Heart left ventricle (tissue), 16 donors: ENCODE measurements at regions not wholly inside any gene's neighbourhood (a gene's known extent, or its start where the extent isn't known, plus 50 kb on each side); places are given as distances from the start of the nearest gene placed in this dataset.

Experiments
- ATAC-seq, 4 donors: fragments of 200-7000 bp; cut with Tn5 transposase; one replicate each; pipeline ENCODE4 v1.9.1; 2020 to 2022; ENCODE audit warnings: moderate library complexity in 4 of 4, mild to moderate bottlenecking in 3 of 4, moderate number of reproducible peaks in 1 of 4
- DNase-seq, 5 donors: peaks; one replicate each; pipeline ENCODE4 v3.0.0-alpha.2; 2020
- H3K27ac ChIP-seq, 12 donors: fragments of 200-600 bp; sonication (generic) in 4 of 12; one replicate each; pipeline versions ENCODE4 v1.5.0 to v1.8.0; 2016 to 2022; ENCODE audit warnings: mild to moderate bottlenecking in 2 of 12
- H3K27me3 ChIP-seq, 9 donors: fragments of 200-600 bp; sonication (generic) in 2 of 9; one replicate each; pipeline versions ENCODE4 v1.5.1 to v1.8.0; 2016 to 2022; ENCODE audit warnings: mild to moderate bottlenecking in 3 of 9
- H3K36me3 ChIP-seq, 9 donors: fragments of 200-600 bp; sonication (generic) in 2 of 9; one replicate each; pipeline versions ENCODE4 v1.5.0 to v1.8.0; 2018 to 2022; ENCODE audit warnings: mild to moderate bottlenecking in 2 of 9
- H3K4me1 ChIP-seq, 12 donors: fragments of 200-600 bp; sonication (generic) in 4 of 12; one replicate each; pipeline versions ENCODE4 v1.5.0 to v1.8.0; 2016 to 2022; ENCODE audit warnings: mild to moderate bottlenecking in 3 of 12
- H3K4me3 ChIP-seq, 12 donors: fragments of 200-600 bp; sonication (generic) in 4 of 12; one replicate each; pipeline versions ENCODE4 v1.5.0 to v1.8.0; 2017 to 2022; ENCODE audit warnings: mild to moderate bottlenecking in 9 of 12, moderate library complexity in 4 of 12
- H3K9me3 ChIP-seq, 12 donors: fragments of 200-600 bp; sonication (generic) in 4 of 12; one replicate each; pipeline versions ENCODE4 v1.5.0 to v1.8.0; 2016 to 2022; ENCODE audit warnings: mild to moderate bottlenecking in 1 of 12
- POLR2A ChIP-seq, 2 donors: fragments of 450-650 bp; IDR thresholded peaks; one replicate each; pipeline ENCODE4 v1.6.1; 2017; ENCODE audit warnings: antibody characterized with exemption in 2 of 2, mild to moderate bottlenecking in 2 of 2, moderate library complexity in 2 of 2
- WGBS, 4 donors: extraction: QIAGEN DNeasy Blood & Tissue Kit in 2 of 4; methylation state at CpG; one replicate each; pipeline versions ENCODE4 v1.1.5 to v1.1.7; 2013 to 2018; 5-methylcytosine and 5-hydroxymethylcytosine counted together
- intact Hi-C, 10 donors: fragments of 100-400 bp; cut with DNase I; formaldehyde crosslinking; loops; one replicate each; pipeline versions ENCODE4 v1.11.1 to v1.14.2; 2022
- TF ChIP-seq, protein P1 (sequence below), 12 donors: fragments of 200-600 bp; sonication (generic) in 4 of 12; IDR thresholded peaks; one replicate each; pipeline versions ENCODE4 v1.5.0 to v1.8.0; 2018 to 2022; ENCODE audit warnings: antibody characterized with exemption in 12 of 12, mild to moderate bottlenecking in 5 of 12
- donor health status: ischemic (EF 13 %, LVEDD 7.1; RV severe dilation, severe dysfunction).
- donor health status: healthy with polysubstance abuse.
- donor health status: DM: no; HTN: yes; CAD: no.
- donor health status: DM: no; HTN: no; CAD: no.
- donor health status: ischemic (EF 25% LVEDD 6.9; RV normal size, moderate dysfunction).
- donor health status: ischemic (EF 25% LVEDD 5.7; RV mildly dilated, moderate dysfunction).
- donor health status: healthy.
- donor health status: DM: yes; HTN: yes; CAD: no.
- donor health status: ischemic (EF 35%, LVEDD 5.7; RV mildly dilated, moderate dysfunction).
- donor health status: nonischemic (EF 11% LVEDD 7.7; RV severe dilation, severe dysfunction).
- donor health status: DM: yes; HTN: yes; CAD: no.
- donor health status: PGD.
- donor health status: ischemic (EF 29% LVEDD 5.4; RV normal size, mild dysfunction).
- donor health status: nonischemic (EF 23%, LVEDD 6.1; RV moderate dilation, normal function).

DNA sequence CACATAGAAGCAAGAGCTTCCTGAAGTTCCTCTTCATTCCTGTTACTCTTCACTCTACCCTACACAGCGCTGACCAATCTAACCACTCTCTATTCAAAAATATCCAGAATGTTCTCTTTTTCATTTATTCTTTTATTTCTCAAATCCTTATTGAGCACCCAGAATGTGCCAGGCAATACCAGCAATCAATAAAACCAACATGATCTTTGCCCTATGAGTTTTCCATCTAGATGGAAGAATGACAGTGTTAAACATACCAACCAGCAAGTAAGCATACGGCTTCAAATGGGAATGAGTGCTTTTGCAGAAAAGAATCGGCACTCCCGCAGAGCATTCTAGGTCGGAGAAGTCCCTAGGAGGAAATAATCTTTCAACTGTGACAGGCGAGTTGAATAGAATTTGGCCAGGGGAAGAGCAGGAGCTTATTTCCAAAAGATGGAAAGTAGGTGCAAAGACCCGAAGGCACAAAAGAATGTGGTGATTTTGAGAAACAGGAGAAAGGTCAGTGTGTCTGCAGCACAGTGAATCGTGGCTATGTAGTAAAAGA lies 217.8 kb upstream of the MEIS1 start:
- no peaks in the 10 kb centered on the region for H3K9me3 ChIP-seq
- intact Hi-C loops: no loop called here
- H3K4me3 ChIP-seq: no peak overlapping the region
- peaks cover 0 to 25% (median 0%) of the 10 kb centered on the region in 9 donors for H3K27me3 ChIP-seq
- no peaks in the 10 kb centered on the region for H3K4me1 ChIP-seq
- no peaks in the 10 kb centered on the region for H3K36me3 ChIP-seq
- no peak overlapping the region for H3K27ac ChIP-seq
- DNase-seq (no peak), ATAC-seq (no peak)
- TF ChIP-seq, protein P1, sequence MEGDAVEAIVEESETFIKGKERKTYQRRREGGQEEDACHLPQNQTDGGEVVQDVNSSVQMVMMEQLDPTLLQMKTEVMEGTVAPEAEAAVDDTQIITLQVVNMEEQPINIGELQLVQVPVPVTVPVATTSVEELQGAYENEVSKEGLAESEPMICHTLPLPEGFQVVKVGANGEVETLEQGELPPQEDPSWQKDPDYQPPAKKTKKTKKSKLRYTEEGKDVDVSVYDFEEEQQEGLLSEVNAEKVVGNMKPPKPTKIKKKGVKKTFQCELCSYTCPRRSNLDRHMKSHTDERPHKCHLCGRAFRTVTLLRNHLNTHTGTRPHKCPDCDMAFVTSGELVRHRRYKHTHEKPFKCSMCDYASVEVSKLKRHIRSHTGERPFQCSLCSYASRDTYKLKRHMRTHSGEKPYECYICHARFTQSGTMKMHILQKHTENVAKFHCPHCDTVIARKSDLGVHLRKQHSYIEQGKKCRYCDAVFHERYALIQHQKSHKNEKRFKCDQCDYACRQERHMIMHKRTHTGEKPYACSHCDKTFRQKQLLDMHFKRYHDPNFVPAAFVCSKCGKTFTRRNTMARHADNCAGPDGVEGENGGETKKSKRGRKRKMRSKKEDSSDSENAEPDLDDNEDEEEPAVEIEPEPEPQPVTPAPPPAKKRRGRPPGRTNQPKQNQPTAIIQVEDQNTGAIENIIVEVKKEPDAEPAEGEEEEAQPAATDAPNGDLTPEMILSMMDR (IDR thresholded peaks at IDR 0.05): no peak
- no peak for TF ChIP-seq POLR2A (IDR thresholded peaks at IDR 0.05)
- WGBS, 4 donors: 62 to 67% (median 64%) methylated on average over 8 of the region's 8 CpGs

DNA sequence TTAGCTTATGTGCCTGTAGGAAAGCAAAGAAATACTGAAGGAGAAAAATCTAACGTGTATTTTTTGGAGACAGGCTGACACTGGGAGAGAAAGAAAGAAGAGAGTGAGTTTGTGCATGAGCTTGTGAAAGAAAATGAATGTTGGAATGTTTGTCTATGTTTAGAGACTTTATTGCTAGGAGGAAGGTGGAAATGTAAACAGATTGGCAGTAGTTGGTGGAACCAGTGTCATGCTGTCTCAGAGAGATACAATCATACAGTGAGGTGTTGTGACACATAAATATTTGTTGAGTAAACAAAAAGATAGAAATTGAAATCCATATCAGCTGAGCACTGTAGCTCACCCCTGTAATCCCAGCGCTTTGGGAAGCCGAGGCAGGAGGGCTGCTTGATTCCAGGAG lies 222.2 kb upstream of the MEIS1 start:
- TF ChIP-seq, protein P1 (IDR thresholded peaks at IDR 0.05): no peak
- no peak for TF ChIP-seq POLR2A (IDR thresholded peaks at IDR 0.05)
- Histone ChIP-seq H3K4me3 (no peak overlapping the region), H3K36me3 (no peaks in the 10 kb centered on the region), H3K4me1 (no peaks in the 10 kb centered on the region), H3K9me3 (no peaks in the 10 kb centered on the region), H3K27ac (no peak overlapping the region), H3K27me3 (peaks cover 0 to under 1% (median 0%) of the 10 kb centered on the region in 9 donors)
- DNase-seq (no peak), ATAC-seq (no peak)
- intact Hi-C loops: no loop called here
- 62 to 88% (median 77%) methylated on average over 3 of the region's 3 CpGs for WGBS, 4 donors

DNA sequence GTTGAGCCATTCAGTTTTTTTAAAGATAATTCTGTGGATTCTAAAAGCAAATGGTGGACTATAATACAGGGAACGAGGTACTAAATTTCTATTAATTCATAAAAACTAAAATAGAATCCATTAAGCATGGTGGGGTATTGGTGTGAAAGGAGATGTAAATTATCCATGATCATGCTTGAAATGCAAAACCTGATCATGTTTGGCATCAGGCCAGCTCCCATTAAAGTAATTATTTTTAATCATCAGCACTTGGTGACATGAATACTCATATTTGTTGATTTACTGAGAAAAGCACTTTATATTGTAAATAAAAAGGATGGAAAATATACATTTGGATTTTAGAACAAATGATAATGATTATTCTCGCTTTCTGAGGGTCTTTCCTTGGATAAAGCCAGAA lies 232.3 kb upstream of the MEIS1 start:
- no peak for TF ChIP-seq POLR2A (IDR thresholded peaks at IDR 0.05)
- TF ChIP-seq, protein P1 (IDR thresholded peaks at IDR 0.05): no peak
- no peak for ATAC-seq
- intact Hi-C loops: no loop called here

DNA sequence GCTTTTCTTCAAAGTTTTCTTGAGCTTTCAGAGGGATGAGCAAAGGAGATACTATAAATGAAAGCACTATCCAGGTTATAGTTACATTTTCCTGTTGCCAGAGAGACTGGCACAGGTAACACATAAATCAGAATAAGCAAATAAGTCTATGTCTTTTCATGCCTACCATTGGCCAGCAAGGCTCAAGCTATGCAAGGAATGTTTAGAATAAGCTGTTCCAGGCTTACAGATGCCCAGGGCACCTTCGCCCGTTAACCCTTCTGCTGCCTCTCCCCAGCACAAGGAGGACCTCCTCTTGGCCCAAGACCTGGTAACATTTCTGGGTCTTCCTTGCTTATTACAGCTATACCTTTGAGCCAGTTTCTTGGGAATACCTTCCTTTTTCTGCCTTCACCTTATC lies 233.7 kb upstream of the MEIS1 start:
- no peak for DNase-seq
- no peaks in the 10 kb centered on the region for H3K4me1 ChIP-seq
- H3K4me3 ChIP-seq: no peak overlapping the region

More for the DNA sequence above, 232.3 kb upstream of the MEIS1 start:
- H3K27me3 ChIP-seq: no peaks in the 10 kb centered on the region
- H3K9me3 ChIP-seq: peaks cover 0 to 9% (median 0%) of the 10 kb centered on the region in 12 donors
- H3K36me3 ChIP-seq: no peaks in the 10 kb centered on the region
- 65 to 83% (median 81%) methylated on average over 2 of the region's 2 CpGs for WGBS, 4 donors
- DNase-seq: no peak
- H3K4me3 ChIP-seq: no peak overlapping the region
- no peak overlapping the region for H3K27ac ChIP-seq
- no peaks in the 10 kb centered on the region for H3K4me1 ChIP-seq

More for the DNA sequence above, 233.7 kb upstream of the MEIS1 start:
- Histone ChIP-seq H3K36me3 (no peaks in the 10 kb centered on the region), H3K27ac (no peak overlapping the region), H3K27me3 (no peaks in the 10 kb centered on the region), H3K9me3 (peaks cover 0 to 9% (median 0%) of the 10 kb centered on the region in 12 donors)
- ATAC-seq: no peak
- WGBS, 4 donors: 72 to 89% (median 81%) methylated on average over 2 of the region's 2 CpGs
- intact Hi-C loops: no loop called here
- no peak for TF ChIP-seq POLR2A (IDR thresholded peaks at IDR 0.05)
- TF ChIP-seq, protein P1 (IDR thresholded peaks at IDR 0.05): no peak
